HG03442 (cell line): ENCODE measurements at regions not wholly inside any gene's neighbourhood (a gene's known extent, or its start where the extent isn't known, plus 50 kb on each side); places are given as distances from the start of the nearest gene placed in this dataset.
"Not testable (repeated sequence)": the region's sequence is repeated elsewhere in the genome, so short reads cannot be mapped to it uniquely, and the experiment has no call there.

Source experiments
- ATAC-seq: cut with Tn5 transposase; IDR thresholded peaks from one replicate; pipeline ENCODE4 v1.9.1; 2021; ENCODE audit warnings: mild to moderate bottlenecking, moderate library complexity; ENCODE audit not compliant: unreplicated experiment

DNA sequence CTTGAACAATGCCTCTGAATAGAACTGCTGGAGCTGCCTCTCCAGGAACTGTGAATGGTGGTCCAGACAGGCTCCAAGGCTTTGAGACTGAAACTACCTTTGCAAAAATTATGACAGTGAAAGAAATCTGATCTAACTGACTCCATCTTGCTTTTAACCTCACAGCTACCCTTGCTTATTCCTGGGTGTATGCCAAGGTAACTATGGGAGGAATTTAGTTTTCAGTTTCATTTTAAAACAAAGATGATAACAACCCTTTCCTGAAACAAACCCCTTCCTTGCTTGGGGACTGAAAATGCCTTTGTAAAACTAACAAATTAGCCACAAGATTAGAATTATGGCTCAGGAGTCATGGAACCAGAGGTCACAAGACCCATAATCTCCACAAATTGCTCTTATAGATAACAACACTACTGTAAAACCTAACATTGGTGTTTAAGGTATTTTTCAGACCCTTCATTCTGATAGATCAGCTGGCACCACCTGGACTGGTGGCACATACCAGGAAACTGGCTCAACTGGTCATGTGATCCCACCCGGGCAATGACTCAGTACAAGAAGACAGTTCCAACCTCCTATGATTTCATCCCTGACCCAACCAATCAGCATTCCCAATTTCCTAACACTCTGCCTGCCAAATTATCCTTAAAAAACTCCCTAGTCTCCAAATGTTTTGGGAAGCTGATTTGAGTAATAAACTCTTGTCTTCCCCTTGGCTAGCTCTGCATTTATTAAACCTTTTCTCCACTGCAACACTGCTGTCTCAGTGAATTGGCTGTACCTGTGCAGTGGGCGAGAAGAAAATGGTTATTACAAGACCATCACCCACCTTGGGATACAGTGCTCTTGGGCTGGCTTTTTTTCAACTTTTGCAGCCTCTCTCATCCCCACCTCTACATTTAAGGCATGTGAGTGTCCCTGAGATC, 608.1 kb downstream of the TYW1 start:
- no peak for ATAC-seq

DNA sequence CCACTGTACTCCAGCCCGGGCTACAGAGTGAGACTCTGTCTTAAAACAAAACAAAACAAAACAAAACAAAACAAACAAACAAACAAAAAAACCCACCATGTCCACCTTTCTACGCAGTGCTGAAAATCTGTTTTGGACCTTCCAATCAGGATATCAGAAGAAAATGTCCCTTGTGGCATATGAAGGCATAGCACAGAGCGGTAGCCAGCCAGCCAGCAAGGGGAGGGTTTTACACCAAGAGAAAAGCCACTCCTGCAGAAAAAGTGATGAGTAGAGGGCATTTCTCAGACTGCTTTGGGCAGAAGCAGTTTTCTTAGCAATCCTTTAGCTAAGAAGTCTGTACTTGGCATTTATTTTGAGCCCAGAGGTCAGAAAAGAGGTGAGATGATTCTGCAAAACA, 612.2 kb downstream of the TYW1 start:
- ATAC-seq: no peak

DNA sequence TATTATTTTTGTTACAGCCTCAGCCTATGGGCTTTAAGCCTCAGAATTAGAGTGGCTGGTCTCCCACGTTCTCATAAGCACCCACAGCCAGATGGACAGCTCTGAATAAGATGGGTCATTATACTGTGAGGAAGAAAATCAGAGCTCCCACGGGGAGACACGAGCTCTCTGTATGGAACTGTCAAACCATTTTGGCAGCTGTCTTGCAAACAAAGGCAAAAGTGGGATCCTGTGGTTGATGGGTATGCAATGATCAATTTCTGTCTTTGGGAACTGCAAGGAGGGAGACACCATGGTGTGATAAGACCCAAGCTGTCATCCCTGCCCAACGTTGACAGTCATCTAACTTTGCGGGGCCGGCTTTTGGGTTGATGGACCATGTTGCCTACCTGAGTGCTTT, 614.3 kb downstream of the TYW1 start:
- no peak for ATAC-seq

DNA sequence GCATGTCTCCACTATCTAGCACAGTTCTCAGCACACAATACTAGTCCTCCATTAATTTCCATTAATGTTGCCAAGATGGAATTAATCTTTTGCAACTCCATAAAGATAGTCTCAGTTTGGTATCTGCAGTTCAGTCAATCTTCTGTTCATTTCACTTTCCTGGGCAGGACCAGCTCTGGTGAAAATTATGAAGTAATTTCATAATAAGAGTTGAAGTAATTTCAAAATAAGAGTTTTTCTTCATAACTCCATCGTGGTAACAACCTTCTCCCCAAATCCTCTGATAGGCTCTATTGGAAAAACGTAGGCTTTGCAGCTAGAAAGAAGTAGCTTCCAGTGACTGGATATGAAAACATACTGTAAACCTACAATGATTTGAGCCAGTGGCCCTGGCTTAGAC, 618.2 kb downstream of the TYW1 start:
- ATAC-seq: no peak

DNA sequence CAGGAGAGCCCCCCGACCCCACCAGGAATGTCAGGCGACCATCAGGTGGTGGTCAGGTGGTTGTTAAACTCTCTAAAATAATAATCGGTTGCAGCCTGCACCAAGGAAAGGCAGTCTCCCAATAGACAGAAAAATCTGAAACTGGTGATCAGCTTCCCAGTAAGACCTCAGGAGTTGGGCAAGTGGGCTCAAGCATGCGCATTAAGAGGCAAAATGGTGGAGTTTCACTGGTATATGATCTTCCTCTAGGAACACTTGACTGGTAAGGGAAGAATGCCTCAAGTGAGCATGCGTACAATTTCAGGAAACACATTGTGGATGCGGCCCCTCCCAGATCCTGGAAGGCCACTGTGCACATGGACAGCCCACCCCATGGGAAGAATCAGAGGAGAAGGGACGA, 619.9 kb downstream of the TYW1 start:
- no peak for ATAC-seq

DNA sequence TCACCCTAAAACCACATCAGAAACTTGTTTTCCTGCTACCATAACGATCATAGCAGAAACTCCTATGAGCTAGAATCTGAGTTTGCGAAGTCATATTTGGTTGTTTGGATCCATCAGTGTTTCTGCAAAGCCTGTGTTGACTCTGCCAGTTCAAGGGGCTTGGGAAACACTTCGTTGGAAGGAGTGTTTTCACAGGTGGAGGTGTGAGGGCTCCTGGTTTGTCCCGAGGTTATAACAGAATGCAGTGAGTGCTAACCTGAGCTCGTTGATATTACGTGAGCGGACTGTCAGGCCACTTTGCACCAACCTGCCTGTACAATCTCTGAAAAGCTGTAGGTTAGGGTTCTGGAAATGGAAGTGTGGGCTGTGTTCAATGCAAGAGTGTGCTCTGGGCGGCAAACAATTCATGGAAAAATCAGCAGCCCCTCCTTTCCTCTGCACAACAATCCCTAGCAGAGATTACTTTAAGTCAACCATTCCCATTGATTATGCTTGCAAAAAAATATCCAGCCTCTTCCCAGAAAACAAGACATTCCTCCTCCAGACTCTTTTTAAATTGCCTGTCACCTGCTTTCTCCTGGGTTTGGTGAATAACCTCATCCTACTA, 622.0 kb downstream of the TYW1 start:
- no peak for ATAC-seq

DNA sequence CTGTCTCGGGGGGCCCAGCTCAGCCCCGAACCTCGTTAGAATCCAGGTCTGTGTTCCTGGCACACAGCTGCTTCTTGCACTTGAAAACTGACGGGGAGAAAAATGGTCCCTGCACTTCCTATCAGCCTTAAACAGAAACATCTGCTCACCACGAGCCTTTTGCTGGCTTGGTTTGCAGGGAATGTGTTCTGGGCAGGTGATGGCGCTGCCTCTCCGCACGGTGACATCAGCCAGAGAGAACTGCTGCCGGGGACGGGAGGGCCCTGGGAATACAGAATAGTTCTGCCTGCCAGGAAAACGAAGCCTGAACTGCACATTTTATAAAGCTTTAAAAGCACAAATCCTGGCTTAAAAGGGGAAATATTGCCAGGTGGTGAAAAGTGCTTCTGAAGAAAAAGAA, 622.5 kb downstream of the TYW1 start:
- ATAC-seq: no peak

DNA sequence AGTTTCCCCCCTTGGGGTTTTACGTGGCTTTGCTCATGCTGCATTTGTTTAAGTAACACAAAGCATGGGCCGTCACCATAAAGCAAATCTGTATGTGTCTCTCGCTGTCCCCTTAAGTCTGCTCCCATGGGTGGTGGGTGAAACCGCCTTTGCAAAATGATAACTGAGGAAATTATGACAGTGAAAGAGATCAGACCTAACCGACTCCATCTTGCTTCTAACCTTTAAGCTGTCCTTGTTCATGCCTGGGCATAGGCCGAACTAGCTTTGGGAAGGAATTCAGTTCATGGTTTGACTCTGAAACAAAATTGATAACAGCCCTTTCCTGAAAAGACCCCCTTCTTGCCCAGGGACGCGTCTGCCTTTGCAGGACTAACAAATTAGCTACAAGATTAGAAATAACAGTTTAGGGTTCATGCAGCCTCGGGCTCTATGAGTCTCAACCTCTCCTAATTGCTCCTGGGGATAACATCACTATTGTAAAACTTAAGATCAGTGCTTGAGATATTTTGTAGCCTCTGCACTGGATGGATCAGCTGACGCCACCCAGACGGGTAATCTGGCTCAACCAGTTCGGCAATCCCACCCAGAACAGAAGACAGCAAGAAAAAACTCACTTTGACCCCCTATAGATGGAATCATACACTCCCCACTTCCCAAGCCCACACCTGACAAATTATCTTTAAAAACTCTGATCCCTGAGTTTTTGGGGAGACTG, 623.7 kb downstream of the TYW1 start:
- ATAC-seq: no peak

DNA sequence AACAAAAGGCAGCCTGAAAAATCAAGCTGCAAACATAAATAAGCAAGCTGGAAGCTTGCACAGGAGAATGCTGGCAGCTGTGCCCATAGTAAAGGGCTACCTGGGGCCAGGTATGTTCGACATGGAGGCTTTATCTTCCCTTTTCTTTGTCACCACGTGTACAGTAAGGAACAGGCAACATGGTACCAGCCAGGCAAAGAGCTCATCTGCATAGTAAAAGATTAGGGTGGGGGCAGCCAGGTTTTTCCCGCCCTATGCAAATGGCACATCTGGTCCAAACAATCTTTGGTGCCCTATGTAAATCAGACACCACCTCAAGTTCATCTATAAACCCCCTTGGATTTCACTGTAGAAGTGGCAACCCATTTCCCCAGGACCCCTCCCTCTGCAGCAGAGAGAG, 625.1 kb downstream of the TYW1 start:
- no peak for ATAC-seq

DNA sequence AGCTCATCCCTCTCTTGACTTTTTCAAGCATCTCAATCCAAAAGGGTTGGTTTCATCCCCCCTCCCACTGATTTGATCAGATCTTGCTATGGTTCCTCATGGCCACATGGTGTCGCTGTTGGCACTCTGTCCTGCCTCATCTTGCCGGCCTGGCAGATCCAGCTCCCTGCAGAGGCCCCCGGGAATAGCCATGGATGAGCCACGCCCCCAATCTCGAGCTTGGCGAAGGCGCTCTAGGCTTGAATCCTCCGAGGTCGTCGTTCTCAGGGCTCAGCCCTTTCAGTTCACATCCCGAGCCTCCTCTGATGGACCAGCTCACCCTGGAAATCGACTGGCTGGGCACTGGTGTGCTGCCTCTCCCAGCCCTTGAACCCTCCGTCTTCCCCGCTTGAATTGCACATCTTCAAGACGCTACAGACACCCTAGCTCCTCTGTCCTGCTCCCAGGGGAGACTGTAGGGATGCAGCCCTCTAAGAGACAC, 628.7 kb downstream of the TYW1 start:
- ATAC-seq: no peak

DNA sequence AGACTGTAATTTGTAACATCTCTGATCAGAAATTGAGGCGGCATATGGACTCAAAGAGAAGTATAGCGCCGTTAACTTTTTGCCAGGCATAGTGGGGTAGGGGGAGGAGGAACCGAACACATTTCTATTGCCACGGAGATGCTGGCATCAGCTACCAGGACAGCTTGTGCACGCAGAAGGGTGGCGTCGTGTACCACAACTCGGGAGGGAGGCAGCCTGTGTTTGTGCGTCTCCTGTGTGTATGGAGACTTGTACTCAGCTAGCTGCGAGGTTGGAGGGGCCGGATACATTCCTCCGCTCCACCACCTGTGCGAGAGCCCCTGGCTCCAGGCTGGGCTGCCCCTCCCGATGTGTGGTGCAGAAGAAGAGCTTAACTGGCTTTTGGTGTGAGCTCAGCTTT, 634.8 kb downstream of the TYW1 start:
- no peak for ATAC-seq

DNA sequence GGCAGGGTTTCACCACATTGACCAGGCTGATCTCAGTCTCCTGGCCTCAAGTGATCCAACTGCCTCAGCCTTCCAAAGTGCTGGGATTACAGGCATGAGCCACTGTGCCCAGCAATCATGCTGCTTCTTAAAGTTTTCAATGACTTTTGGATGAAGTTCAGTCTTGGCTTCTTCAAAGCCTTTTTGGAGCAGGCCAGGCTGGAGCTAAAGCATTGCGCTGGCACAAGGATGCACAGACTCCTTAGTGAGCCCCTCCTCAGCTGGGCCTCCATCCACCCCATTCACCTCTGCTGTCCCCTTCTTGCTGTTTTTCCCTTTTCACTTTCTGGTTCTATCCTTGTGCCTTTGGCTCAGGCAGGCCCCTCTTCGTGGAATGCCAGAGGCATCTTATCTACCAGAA, 638.6 kb downstream of the TYW1 start:
- ATAC-seq: no peak

DNA sequence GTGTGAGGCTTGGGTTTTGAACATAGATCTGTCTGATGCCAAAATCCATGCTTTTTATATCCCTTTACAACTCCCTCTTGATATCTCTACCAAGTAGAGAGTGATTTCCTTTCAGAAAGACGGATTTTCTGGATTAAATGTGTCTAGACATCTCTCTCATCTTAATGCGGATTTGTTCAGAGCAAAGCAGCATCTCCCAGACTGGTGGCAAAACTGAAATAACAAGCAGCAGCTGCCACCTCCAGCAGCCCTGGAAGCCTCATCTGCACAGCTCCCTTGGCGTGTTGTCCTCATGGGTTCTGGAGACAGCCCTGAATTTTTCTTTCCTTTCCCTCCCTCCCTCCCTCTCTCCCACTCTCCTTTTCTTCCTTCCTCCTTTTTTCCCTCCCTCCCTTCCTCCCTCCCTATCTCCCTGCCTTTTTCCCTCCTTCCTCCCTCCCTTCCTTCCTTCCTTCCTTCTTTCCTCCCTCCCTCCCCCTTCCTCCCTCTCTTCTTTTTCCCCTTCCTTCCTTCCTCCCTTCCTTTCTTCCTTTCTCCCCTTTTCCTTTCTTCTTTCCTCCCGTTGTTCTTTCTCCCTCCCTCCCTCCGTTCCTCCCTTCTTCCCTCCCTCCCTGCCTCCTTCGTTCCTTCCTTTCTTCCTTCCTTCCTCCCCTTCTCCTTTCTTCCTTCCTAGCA, 639.9 kb downstream of the TYW1 start:
- ATAC-seq: no peak

DNA sequence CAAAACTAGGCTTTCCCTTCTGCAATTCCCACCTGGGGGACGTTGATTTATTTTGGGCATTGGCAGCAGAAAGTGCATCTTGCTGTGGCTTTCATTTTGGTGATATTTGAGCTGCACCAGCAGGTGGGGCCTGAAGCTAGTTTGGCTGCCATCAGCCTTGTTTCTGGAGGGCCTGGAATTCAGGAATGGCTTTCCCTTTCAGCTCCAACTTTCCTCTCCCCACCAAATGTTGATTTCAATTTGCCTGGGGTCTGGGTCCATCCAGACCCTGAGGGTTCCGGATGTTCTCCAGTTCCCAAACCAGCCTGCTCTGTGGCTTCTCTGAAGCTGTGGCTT, 640.4 kb downstream of the TYW1 start:
- no peak for ATAC-seq

DNA sequence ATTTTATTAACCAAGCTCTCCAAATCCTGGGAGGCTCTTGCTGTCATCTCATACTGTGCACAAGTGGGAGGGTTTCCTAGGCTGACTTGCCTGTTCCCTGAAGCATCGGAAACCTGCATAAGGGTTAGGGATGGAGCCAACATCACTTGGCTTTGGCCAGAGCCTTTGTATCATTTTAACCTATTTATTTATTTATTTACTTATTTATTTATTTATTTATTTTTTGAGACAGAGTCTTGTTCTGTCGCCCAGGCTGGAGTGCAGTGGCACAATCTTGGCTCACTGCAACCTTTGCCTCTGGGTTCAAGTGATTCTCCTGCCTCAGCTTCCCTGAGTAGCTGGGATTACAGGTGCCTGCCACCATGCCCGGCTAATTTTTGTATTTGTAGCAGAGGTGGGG, 645.9 kb downstream of the TYW1 start:
- not testable (repeated sequence) for ATAC-seq

DNA sequence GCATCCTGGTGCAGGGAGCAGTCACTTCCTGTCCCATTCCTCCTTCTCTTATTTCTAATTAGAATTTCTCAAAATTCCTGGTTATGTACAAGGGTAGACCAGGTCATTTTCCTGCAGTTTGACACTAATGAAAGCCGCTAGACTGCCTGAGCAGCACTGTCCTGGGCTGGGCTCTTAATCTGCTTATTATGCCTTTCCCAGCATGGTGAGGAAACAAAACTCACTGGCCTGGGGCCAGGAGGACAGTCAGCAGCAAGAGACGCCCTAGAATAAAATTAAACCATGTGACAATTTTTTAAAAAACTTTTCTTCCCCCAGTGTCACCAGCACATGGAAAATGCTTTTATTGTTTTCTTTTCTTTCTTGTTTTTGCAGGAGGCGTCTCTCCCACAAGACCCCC, 647.5 kb downstream of the TYW1 start:
- ATAC-seq: no peak

DNA sequence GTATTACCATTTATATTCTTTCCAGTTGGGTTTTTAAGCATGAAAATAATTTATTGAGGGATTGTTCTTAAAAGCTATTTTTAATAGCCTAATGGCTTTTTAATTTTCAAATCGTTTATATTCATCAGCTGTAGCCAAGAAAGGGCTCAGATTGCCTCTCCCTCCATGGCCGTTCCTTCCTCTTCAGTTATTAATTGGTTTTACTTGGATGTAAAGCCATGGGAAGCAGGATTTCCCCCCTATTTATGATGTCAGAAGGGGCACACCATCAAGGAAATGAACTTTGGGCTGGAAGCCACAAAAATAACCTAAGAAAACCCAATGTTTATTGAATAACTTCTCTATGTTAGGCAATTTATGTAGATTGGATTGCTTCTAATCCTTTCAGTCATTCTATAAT, 656.3 kb downstream of the TYW1 start:
- ATAC-seq: no peak

DNA sequence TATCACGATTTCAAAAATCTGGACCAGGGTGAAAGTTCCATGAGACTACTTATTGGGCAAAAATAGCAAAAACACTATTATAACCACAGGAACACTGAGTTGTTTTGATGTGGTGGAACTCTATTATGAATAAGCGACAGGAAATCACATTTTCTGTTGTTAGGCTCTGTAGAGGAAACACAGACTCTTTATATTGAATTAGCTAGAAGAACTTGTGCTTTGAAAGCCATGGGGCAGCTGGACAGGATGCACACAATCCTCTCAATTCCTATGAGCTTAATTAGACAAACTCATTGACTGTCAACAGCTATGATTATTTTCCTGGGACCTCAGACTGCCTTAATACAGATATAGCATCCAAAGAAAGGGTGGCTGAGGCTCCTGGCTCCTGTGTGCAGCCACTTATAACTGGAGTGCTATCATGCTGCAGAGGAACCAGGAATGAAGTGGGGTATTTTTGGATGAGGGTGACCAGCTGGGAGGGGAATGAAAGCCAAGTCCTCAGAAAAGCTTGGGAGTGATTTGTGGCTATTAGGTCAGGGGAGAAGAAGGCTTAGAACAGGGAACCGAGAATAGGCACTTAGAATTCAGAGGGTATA, 657.3 kb downstream of the TYW1 start:
- ATAC-seq: no peak

DNA sequence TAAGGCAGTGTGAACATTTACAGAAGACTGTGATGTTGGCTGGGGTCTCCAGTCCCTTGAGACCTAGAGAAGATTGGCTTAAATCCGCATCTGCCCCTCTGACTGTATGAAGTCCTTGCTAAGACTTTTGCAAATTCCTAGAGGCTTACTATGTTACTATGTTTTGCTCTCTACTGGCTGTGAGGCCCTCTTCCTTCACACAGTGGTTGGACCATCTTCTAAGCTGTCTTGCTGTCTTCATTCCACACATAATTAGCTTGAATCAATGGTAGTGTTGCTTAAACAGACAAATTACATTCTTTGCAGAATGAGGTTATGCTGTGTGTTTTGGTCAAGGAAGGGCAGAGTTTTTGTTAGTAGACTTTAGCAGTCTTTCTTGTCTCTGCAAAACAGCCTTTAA, 658.0 kb downstream of the TYW1 start:
- no peak for ATAC-seq

DNA sequence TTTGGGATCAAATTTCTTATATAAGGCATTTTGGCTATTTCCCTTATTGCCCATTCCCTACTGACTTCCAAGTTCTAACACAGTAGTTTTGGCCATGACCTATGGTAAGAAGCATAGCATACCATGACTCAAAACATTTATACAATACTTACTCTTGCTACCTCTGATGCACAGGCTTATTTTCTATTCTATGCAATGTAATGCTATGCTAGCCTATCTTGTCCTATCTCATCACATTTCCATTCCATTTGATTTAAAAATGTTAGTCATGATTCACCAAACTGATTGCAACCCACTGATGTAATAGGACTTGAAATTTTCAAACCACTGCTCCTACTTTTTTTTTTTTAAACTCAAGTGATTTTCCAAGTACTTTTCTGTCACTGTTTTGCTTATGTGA, 658.5 kb downstream of the TYW1 start:
- ATAC-seq: no peak

DNA sequence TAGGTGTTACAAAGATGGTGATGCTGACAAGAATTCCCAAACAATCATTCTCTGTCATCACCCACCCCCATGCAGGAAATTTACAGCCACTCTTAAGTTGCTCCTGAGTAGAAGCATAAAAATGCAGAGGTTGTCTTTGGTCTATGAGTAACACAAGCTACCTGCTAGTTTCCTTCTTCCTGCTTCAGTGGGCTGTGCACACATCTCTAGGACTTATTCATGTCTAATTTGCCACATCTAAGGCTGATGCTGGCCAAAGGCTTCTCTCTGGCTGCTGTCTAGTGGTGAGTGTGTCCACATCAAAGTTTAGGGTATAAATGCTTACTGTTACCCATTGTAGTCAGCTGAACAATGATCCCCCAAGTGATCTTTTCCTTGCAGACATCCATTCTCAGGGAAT, 662.5 kb downstream of the TYW1 start:
- ATAC-seq: no peak
